Frontal cortex (tissue), 3 donors: ENCODE measurements at regions not wholly inside any gene's neighbourhood (a gene's known extent, or its start where the extent isn't known, plus 50 kb on each side); places are given as distances from the start of the nearest gene placed in this dataset.
A peak's percentile ranks its signal among the peaks of the same experiment; 100 is the strongest.
"Not testable (repeated sequence)": the region's sequence is repeated elsewhere in the genome, so short reads cannot be mapped to it uniquely, and the experiment has no call there.

ENCODE experiments used
- DNase-seq, 2 donors: peaks; one replicate each; pipeline ENCODE4 v3.0.0; 2012; ENCODE audit warnings: low spot score in 2 of 2
- FAIRE-seq: peaks from 2 replicates; lab custom pipeline; 2012; peaks lifted over from hg19 to GRCh38; lab: Jason Lieb, UNC
- donor health status: control.
- donor health status: control.
- donor health status: control.

DNA sequence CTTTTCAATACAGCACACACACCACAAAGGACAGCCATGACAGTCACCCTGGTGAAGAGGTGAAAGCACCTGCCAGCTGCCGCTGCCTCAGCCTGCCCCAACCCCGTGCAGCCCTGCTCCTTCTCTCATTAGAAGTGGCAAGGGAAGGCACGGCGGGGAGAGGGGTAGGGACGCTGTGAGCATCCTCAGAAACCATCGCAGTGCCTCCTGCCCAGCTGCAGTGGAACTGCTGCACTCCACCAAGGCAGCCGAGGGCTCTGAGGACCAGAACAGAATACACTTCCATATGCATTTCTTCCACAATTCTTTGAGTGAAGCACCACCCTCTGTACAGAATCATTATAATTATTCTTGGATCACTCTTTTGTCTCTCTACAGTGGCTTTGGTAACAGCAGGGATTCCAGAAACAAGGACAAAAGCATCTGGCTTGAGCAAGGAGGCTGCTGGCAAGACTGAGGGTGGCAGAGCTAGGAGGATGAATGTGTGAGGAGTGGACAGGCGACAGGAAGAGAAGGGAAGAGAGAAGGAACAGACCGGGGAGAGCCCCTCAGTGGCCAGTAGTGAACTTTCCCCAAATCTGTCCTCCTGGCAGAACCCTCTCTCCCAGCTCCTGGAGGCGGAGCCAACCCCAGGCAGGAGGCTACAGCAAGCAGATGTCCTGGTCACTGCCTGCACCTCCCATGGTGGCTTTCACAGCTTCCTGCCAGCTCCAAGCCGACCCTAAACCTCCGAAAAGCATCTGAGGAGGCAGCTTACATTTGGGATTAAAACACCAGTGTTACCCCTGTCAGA lies 73.2 kb downstream of the MTNR1A start:
- FAIRE-seq, result no peak
- no peak for DNase-seq

DNA sequence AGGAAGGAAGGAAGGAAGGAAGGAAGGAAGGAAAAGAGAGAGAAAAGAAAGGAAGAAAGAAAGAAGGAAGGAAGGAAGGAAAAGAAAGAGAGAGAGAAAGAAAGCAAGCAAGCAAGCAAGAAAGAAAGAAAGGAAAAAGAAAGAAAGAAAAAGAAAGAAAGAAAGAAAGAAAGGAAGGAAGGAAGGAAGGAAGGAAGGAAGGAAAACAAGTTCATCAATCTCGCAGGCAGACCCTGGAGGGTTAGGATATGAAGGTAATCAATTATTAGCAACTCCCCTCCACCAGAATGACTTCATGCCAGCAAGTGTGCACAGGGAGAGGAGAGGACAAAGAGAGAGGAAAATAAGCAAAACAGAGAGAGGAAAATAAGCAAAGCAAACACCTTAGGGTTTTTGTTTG lies 80.2 kb downstream of the MTNR1A start:
- DNase-seq (no peak), FAIRE-seq (no peak)

DNA sequence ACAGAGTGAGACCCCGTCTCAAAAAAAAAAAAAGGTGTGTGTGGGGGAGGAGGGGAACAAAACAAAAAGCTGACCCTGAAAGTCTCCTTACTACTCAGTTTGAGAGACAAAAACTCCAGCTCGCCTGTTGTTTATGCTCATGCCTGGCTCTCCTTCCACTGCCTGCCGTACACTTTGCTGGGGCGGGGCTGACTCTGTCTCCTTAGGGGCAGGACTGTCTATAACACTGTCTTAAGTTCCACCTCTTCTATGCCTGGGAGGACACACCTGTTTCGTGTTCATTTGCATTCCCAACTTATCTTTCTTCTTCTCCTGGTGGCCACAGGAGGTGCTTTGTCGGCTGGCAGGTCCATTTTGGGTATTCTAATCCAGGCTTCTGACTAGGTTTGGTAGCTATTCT lies 81.4 kb downstream of the MTNR1A start:
- DNase-seq (no peak), FAIRE-seq (no peak)

DNA sequence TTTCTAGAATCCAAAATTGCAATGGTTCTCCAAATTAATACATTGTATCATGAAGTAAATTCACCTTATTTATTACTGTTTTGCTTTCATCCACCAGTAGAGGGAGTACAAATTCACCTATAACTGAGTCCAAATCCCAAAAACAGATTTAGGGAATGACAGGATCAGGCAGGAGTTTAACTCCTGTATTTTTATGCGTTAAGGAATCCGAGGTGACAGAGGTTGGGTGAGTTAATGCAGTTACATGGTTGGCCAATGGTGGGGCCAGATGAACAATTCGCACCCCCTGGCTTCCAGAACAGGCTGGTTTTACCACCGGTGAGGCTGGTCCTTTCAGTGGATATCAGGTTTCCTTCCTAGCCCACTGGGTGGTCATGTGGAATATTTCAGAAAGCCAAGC lies 82.4 kb downstream of the MTNR1A start:
- DNase-seq (peak in 1 of 2 donors; percentile 40), FAIRE-seq (peak; percentile 75)

DNA sequence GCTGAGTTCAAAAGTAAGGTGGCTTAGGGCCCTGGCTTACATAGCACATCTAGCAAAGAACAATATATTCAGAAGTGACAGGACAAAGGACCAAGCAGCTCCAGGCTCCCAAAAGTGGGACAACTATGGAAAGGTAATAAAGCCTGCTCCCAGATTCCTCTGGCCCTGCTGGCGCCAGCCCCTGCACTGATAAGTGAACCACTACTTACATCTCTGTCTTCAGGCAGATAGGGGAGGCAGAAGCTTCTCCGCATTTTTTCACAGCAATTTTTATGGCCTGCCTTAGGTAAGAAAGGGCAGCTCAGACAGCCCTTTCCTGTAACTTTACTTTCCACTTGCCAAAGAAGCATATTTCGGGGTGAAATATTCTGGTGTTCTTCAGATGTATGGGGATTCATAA lies 83.9 kb downstream of the MTNR1A start:
- DNase-seq (no peak), FAIRE-seq (no peak)

DNA sequence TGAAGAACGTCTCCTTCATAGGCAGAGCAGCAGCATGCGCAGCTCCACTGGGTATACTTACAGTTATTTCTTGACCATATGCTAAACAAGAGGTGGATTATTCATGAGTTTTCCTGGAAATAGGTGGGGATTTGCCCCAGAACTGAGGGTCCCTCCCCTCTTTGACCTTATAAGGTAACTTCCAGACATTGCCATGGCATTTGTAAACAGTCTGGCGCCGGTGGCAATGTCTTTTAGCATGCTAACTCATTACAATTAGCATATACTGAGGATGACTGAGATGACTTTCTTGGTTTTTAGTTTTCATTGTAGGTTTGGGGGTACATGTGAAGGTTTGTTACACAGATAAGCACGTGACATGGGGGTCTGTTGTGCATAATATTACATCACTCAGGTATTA lies 97.3 kb downstream of the MTNR1A start:
- no peak for FAIRE-seq
- DNase-seq, result no peak

DNA sequence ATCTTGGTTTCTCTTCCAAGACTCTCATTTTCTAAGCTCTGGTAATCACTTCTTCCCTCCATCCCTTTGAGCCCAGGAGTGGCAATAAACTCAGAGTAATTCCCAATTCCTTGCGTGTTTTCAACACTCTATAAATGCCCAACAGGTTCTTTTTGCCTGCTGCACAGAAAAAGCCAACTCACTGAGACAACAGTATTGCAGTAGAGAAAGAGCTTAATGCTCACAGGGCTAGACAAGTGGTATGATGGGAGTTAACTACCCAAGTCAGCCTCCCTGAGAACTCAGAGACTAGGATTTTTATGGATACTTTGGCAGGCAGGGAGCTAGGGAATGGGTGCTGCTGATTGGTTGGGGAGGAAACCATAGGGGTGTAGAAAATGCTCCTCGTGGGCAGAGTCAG lies 103.4 kb downstream of the MTNR1A start:
- DNase-seq (no peak), FAIRE-seq (no peak)

DNA sequence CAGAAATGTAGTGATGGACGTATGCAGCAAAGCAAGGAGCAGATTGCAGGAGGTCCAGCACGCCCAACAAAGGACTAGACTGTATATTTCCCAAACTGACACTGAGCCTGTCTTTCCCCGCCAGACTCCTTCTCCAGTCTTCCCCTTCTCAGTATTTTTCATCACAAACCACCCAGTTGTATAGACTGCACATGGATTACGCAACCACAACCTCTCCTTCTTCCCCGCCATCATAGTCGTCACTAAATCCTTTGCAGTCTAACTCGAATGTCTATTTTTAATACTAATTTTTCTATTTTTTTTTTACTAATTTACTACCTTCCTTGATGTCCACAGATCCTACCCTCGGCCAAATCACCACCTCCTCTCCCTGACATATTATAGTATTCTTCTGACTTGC lies 105.4 kb downstream of the MTNR1A start:
- FAIRE-seq (no peak), DNase-seq (no peak)

DNA sequence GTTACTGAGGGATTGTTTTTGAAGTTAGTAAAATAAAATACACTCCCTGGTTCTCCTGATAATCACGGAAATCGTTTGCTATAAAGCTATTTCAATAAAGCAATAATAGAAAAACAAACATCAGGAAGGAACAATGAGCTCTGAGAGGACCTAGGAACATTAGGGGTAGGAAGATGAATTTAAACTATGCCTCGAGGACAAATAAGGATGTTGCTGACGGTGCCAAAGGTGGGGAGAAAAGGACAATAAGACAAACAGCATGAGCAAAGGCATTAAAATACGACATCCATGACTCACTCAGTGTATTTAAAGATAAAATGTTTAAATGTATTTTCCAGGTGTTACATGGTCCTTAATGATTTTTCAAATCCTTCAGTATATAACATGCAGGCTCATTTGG lies 110.3 kb downstream of the MTNR1A start:
- FAIRE-seq, result no peak
- no peak for DNase-seq

DNA sequence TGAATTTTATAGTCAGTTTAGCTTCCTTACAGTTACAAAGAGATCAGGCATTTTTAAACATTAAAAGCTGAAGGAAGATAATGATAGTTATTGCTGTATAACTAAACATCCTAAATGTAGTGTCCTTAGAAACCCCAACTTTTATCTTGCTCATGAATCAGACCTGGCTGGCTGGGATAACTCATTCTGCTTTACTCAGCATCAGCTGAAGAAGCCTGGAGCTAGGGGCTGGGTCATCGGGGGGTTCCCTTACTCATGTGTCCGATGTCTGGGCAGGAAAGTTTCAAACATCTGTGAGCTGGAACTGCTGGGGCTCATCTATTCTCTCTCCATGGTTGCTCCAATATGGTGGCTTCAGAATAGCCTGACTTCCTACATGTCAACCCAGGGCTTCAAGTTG lies 113.9 kb downstream of the MTNR1A start:
- FAIRE-seq (no peak), DNase-seq (no peak)

DNA sequence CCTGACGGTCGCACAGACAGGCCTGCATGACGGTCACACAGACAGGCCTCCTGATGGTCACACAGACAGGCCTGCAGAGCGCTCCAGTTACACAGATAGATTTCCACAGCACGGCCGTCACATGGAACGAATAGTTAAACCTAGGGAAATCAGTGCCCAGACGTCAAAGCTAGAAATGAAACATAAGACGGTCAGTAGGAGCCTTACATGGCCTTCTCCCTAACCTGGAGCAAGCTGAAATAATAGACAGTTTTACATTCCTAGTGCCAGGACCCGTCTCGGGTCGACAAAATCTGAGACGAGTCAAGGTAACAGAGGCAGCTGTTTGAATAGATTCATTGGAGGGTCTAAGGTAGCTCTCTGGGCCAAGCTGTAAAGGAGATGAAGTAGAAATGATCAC lies 126.9 kb downstream of the MTNR1A start:
- FAIRE-seq, result no peak
- no peak for DNase-seq

DNA sequence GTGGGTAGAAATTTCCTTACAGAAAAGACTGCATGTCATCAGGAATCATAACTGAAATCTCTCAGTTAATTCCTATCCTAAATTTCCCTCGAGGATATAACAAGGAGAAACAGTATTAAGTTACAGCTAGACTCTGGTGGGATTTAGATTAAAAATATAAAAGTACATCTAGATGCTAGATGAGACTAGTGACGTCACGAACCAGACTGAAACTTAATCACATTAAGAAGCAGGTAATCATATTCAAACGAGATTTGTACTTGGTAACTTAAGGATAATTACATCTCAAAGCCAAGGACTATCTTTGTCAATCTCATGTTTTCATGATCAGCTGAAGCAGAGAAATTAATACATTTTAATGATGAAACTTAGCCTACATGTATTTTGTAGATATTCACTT lies 130.6 kb downstream of the MTNR1A start:
- FAIRE-seq (no peak), DNase-seq (no peak)

DNA sequence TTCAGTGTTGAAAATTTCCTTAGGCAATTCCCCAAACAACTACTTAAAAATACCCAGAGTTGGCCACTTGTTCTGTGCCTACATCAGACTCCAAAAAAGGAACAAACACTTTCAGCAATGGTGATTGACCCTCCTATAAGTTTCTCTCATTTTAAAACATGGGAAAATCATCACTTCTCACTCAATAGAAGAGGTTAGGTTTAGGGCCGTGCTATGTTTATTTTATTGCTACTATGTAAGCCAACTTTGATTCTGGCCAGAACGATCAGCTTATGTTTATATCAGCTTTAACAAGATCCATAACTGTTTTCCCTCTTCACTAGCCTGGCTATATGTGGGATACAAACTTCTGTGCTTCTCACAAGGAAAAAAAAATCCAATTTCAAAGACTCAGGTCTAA lies 133.1 kb downstream of the MTNR1A start:
- DNase-seq (no peak), FAIRE-seq (no peak)

DNA sequence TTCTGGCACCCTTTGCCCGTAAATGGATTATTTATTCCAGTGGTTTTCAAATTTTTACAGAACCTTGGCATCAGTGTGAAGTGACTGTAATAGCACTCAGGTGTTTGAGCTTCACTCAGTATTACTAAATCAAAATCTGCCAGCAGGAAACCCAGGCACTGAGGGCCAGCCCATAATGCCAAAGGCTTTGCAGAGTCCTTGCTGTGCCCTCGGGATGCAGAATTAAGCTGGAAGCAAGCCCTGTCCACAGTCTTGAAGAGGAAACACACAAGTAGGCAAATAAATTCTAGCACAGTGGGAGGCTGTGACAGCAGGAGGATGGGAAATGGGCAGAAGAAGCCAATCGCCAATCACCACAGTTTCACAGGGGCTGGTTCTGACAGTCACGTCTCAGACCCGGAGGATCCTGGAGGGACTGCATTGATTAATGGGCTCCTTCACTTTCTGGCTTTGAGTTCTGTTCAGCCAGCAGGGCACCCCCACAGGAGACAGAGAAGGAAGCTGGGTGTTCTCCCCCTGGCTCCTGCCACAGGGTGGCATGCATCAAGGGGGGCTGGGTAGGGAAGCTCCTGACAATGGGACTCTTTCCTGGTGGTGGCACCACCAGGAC lies 138.8 kb downstream of the MTNR1A start:
- no peak for FAIRE-seq

DNA sequence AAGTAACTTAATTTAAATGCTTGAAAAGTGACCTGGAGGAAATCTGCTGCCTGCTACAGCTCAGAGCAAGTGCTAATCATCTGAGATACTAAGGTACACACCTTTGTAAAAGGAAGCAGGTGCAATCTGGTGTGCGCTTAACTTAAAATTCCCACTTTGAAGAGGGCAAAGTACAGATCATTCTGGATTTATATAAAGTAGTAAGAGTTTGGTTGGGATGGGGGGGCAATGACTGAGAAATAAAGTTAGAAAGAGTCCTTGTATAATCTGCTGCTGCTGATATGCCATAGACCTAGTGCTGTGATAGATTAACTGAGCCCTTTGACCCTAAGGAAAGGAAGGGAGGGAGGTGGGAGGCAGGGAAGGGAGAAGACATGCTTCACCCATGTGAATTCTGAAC lies 141.0 kb downstream of the MTNR1A start:
- FAIRE-seq (no peak), DNase-seq (no peak)

More for the DNA sequence above, 138.8 kb downstream of the MTNR1A start:
- DNase-seq, result no peak

DNA sequence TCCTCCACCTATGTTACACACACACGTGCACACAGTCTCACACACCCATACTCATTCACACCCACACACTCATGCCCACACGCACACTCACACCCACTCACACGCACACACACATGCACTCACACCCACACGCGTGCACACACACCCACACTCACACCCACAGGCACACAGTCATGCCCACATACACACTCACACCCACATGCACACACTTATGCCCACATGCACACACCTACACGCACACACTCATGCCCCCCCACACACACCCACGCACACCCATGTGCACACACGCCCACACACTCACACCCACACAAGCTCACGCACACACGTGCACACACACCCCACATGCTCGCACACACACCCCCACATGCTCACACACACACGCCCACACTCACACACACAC lies 140.0 kb downstream of the F11 start:
- no peak for DNase-seq
- FAIRE-seq, result no peak

DNA sequence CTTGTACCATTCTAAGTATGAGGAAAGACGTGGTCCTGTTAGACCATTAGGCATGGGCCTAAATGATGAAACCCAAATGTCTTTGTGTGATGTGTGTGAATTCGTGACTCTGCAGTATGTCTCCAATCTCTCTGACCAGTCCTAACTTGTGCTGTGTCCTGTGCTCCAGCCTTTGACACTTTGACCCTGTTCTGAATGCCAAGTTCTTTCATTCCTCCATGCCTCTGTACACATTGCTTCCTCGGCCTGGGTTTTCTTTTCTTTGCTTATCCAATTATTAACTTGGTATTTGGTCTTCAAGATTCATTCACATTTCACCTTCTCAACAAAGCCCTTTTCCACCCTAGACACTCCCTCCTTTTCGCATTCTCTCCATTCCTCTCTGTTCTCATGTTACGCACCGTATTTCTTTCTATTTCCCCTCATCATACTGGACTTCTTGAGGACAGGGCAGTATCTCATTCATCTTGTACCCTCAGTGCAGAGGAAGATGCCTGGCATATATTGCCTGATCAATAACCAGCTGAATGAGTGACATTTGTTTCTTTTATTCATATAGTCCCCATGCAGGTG lies 138.7 kb downstream of the F11 start:
- FAIRE-seq (no peak), DNase-seq (no peak)

DNA sequence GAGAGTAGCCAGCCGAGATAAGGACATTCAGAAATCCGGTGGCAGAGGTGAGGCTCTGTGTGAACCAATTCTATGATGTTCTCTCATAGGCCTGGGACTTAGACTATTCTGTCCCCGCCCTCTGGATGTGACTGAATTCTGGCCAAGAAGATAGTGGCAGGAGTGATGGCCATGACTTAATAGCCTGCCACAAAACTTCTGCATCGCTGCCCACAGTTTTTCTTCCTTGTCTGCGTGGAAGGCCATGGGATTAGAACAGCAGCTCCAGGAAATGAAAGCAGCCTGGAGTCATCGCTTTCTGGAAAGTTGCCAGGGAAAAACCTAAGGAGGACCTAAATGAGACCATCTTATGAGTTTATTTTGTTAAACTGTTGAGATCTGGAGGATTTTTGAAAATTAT lies 134.7 kb downstream of the F11 start:
- FAIRE-seq, result no peak
- no peak for DNase-seq

DNA sequence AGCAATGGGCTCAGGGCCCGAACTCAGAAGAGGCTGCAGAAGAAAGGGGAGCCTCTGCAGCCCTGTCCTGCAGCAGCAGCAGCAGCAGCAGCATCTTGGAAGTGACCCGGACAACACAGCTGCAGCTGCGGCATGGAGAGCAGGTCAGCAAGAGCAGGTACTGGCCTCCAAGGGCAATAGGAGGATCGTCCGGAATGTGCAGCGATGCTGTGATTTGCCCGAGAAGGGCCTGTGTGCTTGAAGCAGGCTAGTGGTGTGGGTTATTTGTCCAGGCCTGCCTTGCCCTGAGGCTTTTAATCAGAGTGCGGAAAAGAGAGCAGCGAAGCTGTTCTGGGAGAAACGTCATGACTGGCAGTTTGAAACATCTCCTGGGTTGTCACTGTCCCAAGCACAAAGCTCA lies 126.0 kb downstream of the F11 start:
- DNase-seq, result no peak
- FAIRE-seq, result no peak

DNA sequence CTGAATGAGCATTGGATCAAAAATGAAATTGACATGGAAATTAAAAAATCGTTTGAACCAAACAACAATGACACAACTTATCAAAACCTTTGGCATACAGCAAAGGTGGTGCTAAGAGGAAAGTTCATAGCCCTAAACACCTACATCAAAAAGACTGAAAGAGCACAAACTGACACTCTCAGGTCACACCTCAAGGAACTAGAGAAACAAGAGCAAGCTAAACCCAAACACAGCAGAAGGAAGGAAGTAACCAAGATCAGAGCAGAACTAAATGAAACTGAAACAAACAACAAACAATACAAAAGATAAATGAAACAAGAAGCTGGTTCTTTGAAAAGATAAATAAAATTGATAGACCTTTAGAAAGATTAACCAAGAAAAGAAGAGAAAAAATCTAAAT lies 118.3 kb downstream of the F11 start:
- FAIRE-seq, DNase-seq: not testable (repeated sequence)

DNA sequence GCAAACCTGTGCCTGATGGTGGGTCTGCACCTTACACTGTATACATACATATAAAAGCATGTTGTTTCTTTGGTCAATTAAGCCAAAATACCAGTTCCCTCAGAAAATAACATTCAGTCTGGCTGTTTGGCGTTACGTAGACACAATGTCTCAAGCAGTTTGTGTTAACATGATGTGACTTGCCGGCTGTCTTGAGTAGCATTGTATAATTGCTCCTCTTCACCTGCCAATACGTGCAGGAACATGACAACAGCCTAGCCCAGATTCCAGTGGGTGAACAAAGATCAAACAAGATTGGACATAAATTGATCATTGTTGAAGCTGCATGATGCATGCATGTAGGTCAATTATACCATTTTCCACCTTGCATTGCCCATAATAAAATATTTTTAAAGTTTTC lies 102.3 kb downstream of the F11 start:
- FAIRE-seq (no peak), DNase-seq (no peak)

DNA sequence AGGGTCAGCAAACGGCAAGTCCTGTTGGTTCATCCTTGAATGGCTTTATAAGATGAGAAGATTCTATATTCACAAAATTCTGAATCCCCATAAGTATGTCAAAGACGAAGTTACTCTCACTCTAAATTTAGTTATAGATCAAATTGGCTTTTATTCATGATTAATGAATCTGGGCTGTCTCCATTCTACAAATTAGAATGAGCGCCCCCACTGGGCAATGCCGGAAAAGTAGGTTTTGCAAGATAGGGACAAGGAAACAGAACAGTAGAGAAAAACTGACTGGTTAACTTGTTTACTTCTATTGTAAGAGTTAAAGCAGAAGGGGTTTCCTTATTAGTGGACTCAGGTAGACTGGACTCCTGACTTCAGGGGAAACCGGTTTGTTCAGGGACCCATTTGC lies 100.3 kb downstream of the F11 start:
- no peak for FAIRE-seq

More for the DNA sequence above, 100.3 kb downstream of the F11 start:
- no peak for DNase-seq
